HL-60 (cell line): ENCODE measurements at regions not wholly inside any gene's neighbourhood (a gene's known extent, or its start where the extent isn't known, plus 50 kb on each side); places are given as distances from the start of the nearest gene placed in this dataset.

Experiments used
- DNase-seq, 2 experiments: peaks; one replicate each; pipeline ENCODE4 v3.0.0-alpha.2; 2010 to 2020; ENCODE audit warnings: low read depth in 1 of 2, low spot score in 1 of 2
- H3K27ac ChIP-seq: fragments of 250-450 bp; sonication (Bioruptor Pico); replicated peaks from 2 replicates; pipeline ENCODE4 v1.5.1; 2020; ENCODE audit warnings: mild to moderate bottlenecking, moderate library complexity
- H3K27me3 ChIP-seq: fragments of 250-450 bp; sonication (Bioruptor Pico); 2 replicates; pipeline ENCODE4 v1.5.1; 2021; ENCODE audit warnings: mild to moderate bottlenecking, moderate library complexity; ENCODE audit not compliant: insufficient read depth, poor library complexity, severe bottlenecking
- H3K4me3 ChIP-seq: replicated peaks from 2 replicates; pipeline ENCODE4 v1.5.1; 2011; ENCODE audit warnings: mild to moderate bottlenecking, control low read depth, low read length; ENCODE audit not compliant: insufficient read depth
- GABPA ChIP-seq: IDR thresholded peaks from 2 replicates; pipeline ENCODE4 v1.6.1; 2012; ENCODE audit warnings: low read depth
- POLR2AphosphoS5 ChIP-seq: IDR thresholded peaks from 2 replicates; pipeline ENCODE4 v1.6.1; 2012; ENCODE audit warnings: low read depth
- SPI1 ChIP-seq: IDR thresholded peaks from 2 replicates; pipeline ENCODE4 v1.6.1; 2012; ENCODE audit warnings: low read depth, mild to moderate bottlenecking, borderline replicate concordance
- TF ChIP-seq, protein P1 (sequence below): IDR thresholded peaks from one replicate; pipeline ENCODE4 v1.5.1; 2011; ENCODE audit warnings: low read length, control low read depth, inconsistent platforms; ENCODE audit not compliant: insufficient read depth
- TF ChIP-seq, protein P2 (sequence below): IDR thresholded peaks from 2 replicates; pipeline ENCODE4 v1.6.1; 2012; ENCODE audit warnings: low read depth; ENCODE audit not compliant: insufficient replicate concordance

DNA sequence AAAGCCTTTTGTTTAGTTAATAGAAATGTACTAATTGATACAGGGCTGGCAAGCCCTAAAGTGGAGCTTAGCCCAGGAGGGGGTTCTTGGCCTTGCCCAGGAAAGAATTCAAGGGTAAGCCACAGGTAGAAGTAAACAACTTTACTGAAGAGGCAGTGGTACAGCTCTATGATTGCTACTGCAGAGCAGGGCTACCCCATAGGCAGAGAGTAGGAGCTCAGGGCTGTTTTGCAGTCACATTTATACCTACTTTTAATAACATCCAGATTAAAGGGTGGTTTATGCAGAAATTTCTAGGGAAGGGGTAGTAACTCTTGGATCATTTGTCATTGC, 680.4 kb upstream of the GJE1 start:
- H3K27me3 ChIP-seq, result no peaks in the 10 kb centered on the region
- H3K27ac ChIP-seq, result no peak overlapping the region
- no peak overlapping the region for H3K4me3 ChIP-seq
- DNase-seq, result no peak
- TF ChIP-seq, protein P1, sequence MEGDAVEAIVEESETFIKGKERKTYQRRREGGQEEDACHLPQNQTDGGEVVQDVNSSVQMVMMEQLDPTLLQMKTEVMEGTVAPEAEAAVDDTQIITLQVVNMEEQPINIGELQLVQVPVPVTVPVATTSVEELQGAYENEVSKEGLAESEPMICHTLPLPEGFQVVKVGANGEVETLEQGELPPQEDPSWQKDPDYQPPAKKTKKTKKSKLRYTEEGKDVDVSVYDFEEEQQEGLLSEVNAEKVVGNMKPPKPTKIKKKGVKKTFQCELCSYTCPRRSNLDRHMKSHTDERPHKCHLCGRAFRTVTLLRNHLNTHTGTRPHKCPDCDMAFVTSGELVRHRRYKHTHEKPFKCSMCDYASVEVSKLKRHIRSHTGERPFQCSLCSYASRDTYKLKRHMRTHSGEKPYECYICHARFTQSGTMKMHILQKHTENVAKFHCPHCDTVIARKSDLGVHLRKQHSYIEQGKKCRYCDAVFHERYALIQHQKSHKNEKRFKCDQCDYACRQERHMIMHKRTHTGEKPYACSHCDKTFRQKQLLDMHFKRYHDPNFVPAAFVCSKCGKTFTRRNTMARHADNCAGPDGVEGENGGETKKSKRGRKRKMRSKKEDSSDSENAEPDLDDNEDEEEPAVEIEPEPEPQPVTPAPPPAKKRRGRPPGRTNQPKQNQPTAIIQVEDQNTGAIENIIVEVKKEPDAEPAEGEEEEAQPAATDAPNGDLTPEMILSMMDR, result no peak
- TF ChIP-seq GABPA (no peak), POLR2AphosphoS5 (no peak), SPI1 (no peak)
- TF ChIP-seq, protein P2, sequence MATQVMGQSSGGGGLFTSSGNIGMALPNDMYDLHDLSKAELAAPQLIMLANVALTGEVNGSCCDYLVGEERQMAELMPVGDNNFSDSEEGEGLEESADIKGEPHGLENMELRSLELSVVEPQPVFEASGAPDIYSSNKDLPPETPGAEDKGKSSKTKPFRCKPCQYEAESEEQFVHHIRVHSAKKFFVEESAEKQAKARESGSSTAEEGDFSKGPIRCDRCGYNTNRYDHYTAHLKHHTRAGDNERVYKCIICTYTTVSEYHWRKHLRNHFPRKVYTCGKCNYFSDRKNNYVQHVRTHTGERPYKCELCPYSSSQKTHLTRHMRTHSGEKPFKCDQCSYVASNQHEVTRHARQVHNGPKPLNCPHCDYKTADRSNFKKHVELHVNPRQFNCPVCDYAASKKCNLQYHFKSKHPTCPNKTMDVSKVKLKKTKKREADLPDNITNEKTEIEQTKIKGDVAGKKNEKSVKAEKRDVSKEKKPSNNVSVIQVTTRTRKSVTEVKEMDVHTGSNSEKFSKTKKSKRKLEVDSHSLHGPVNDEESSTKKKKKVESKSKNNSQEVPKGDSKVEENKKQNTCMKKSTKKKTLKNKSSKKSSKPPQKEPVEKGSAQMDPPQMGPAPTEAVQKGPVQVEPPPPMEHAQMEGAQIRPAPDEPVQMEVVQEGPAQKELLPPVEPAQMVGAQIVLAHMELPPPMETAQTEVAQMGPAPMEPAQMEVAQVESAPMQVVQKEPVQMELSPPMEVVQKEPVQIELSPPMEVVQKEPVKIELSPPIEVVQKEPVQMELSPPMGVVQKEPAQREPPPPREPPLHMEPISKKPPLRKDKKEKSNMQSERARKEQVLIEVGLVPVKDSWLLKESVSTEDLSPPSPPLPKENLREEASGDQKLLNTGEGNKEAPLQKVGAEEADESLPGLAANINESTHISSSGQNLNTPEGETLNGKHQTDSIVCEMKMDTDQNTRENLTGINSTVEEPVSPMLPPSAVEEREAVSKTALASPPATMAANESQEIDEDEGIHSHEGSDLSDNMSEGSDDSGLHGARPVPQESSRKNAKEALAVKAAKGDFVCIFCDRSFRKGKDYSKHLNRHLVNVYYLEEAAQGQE, result no peak

DNA sequence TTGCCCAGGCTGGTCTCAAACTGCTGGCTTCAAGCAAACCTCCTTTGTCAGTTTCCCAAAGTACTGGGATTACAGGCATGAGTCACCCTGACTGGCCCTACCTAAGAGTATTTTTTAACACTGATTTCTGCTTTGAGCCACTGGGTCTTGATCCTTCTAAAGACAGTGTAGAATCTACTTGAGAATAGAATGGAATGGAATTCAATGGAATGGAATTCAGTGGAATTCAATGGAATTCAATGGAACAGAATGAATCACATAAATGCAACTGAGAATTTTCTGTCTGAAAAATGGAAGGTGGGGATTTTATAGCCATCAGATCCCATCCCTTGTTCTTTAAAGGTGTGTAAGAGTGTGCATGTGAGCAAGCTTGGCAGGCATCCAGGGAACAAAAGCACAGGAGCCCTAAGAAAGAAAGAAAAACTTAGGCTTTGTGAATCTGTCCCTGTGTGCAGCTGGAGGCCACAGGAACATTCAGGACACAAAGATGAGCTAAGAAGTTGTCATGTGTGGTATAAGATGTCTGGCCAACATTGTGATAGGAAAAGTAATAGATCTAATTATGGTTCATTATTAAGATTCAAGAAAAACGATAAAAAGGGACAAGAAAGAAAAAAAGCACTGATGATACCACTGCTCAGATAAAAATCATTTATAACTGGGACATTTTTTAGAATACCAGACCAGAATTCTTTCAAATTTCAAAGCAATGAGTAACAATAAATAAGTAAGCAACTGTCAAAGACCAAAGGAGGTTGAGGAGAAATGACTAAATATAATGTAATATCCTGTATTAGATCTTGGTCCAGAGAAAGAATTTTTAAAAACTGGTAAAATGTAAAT, 681.0 kb upstream of the GJE1 start:
- Histone ChIP-seq H3K27me3 (no peaks in the 10 kb centered on the region), H3K4me3 (no peak overlapping the region), H3K27ac (no peak overlapping the region)
- TF ChIP-seq, protein P2, result no peak
- TF ChIP-seq GABPA (no peak), SPI1 (no peak), POLR2AphosphoS5 (no peak)
- TF ChIP-seq, protein P1, result no peak
- no peak for DNase-seq

DNA sequence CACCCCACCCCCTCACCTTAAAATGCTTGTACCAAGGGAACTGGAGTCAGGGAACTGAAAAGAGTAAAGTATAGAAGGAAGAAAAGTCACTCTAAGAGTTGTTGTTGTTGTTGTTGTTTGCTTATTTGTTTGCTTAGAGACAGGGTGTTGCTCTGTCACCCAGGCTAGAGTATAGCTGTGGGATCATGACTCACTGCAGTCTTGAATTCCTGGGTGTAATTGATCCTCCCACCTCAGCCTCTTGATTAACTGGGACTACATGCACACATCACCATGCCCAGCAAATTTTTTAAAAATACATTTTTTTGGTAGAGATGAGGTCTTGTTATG, 681.6 kb upstream of the GJE1 start:
- no peak for DNase-seq
- Histone ChIP-seq H3K27me3 (no peaks in the 10 kb centered on the region), H3K27ac (no peak overlapping the region), H3K4me3 (no peak overlapping the region)
- TF ChIP-seq POLR2AphosphoS5, result no peak
- TF ChIP-seq SPI1, result no peak
- no peak for TF ChIP-seq GABPA
- TF ChIP-seq, protein P2, result no peak
- TF ChIP-seq, protein P1, result no peak
